RWPE1 (cell line): ENCODE measurements at regions not wholly inside any gene's neighbourhood (a gene's known extent, or its start where the extent isn't known, plus 50 kb on each side); places are given as distances from the start of the nearest gene placed in this dataset.

Experiments used
- CTCF ChIA-PET: fragments of 350-600 bp; sonication (Branson Sonifier 250); formaldehyde crosslinking; extraction: SDS; loops from one replicate; lab custom pipeline; 2021; lab: Yijun Ruan, JAX
- POLR2A ChIA-PET: fragments of 400-600 bp; formaldehyde crosslinking; extraction: SDS; loops from one replicate; lab custom pipeline; 2020; ENCODE audit warnings: antibody characterized with exemption; ENCODE audit not compliant: low non-redundant PET; lab: Yijun Ruan, JAX
- DNase-seq: peaks from one replicate; pipeline ENCODE4 v3.0.0; 2012; ENCODE audit warnings: low spot score
- H3K27ac ChIP-seq: fragments of 450-650 bp; 2 replicates; pipeline ENCODE4 v1.5.1; 2017
- TF ChIP-seq, protein P1 (sequence below): fragments of 450-650 bp; conservative IDR thresholded peaks from 2 replicates; pipeline ENCODE4 v1.5.1; 2017; ENCODE audit warnings: low read depth, mild to moderate bottlenecking

DNA sequence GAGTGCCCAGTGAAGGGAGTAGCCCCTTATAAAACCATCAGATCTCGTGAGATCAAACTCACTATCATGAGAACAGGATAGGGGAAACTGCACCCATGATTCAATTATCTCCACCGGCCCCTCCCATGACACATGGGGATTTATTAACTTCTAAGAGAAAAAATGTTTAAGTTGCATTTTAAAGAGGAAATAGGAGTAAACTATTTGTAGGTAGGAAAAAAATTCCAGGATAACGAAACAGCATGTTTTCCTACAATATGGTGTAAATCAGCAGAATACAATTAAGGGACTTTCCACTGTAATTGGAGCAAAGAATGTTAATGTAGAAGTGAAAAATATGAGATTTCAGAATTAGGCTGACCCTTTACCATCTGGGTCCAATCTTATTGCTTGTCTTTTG is 63.9 kb downstream of the FBXO5 start:
- TF ChIP-seq, protein P1, sequence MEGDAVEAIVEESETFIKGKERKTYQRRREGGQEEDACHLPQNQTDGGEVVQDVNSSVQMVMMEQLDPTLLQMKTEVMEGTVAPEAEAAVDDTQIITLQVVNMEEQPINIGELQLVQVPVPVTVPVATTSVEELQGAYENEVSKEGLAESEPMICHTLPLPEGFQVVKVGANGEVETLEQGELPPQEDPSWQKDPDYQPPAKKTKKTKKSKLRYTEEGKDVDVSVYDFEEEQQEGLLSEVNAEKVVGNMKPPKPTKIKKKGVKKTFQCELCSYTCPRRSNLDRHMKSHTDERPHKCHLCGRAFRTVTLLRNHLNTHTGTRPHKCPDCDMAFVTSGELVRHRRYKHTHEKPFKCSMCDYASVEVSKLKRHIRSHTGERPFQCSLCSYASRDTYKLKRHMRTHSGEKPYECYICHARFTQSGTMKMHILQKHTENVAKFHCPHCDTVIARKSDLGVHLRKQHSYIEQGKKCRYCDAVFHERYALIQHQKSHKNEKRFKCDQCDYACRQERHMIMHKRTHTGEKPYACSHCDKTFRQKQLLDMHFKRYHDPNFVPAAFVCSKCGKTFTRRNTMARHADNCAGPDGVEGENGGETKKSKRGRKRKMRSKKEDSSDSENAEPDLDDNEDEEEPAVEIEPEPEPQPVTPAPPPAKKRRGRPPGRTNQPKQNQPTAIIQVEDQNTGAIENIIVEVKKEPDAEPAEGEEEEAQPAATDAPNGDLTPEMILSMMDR, result no peak
- ChIA-PET POLR2A (no interaction called here), CTCF (no interaction called here)
- no peak overlapping the region for H3K27ac ChIP-seq
- no peak for DNase-seq

DNA sequence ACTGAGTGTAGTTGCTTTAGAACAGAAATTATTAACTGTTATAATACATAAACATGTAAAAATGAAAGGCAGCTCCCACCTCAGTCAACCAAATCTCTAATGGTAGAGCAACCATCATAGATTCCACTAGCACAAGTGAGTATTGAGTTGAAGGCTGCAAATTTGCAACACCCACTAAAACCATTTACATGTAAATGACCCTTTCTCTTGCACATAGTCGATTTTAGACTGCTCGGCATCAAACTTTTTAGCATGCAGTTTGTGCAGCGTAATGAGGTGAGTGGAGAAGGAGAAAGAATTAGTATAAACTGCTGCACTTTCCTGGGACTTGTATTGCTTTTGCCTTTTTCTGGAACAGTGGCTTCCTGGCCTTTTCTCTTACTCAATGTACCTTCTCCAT is 62.8 kb downstream of the FBXO5 start:
- no peak for DNase-seq
- ChIA-PET CTCF (no interaction called here), POLR2A (no interaction called here)
- TF ChIP-seq, protein P1, result no peak
- H3K27ac ChIP-seq, result no peak overlapping the region
